RPMI7951 (cell line): ENCODE measurements at regions not wholly inside any gene's neighbourhood (a gene's known extent, or its start where the extent isn't known, plus 50 kb on each side); places are given as distances from the start of the nearest gene placed in this dataset.
A peak's percentile ranks its signal among the peaks of the same experiment; 100 is the strongest.

Experiments
- DNase-seq: peaks from one replicate; pipeline ENCODE4 v3.0.0-alpha.2; 2012; ENCODE audit warnings: low read depth

- DNase-seq, result no peak
Observed at GRCh38 chr11:116698080-116698479, 74.7 kb downstream of the BUD13 start.

- no peak for DNase-seq
Observed at GRCh38 chr11:116697639-116698038, 75.1 kb downstream of the BUD13 start.

GRCh38 chr11:116697011-116697410, 75.8 kb downstream of the BUD13 start:
- no peak for DNase-seq

- DNase-seq, result peak; percentile 39
Observed at GRCh38 chr11:116696381-116696941, 76.3 kb downstream of the BUD13 start.

- DNase-seq, result no peak
Observed at GRCh38 chr11:116695657-116696254, 77.0 kb downstream of the BUD13 start.

GRCh38 chr11:116694815-116695590, 77.8 kb downstream of the BUD13 start:
- no peak for DNase-seq

GRCh38 chr11:116694349-116694725, 78.5 kb downstream of the BUD13 start:
- DNase-seq, result no peak

GRCh38 chr11:116693593-116694348, 79.0 kb downstream of the BUD13 start:
- no peak for DNase-seq

GRCh38 chr11:116693102-116693570, 79.7 kb downstream of the BUD13 start:
- DNase-seq, result no peak

GRCh38 chr11:116692318-116693101, 80.3 kb downstream of the BUD13 start:
- no peak for DNase-seq

GRCh38 chr11:116691771-116692177, 81.0 kb downstream of the BUD13 start:
- DNase-seq, result peak; percentile 17

- DNase-seq, result no peak
Observed at GRCh38 chr11:116690611-116691010, 82.2 kb downstream of the BUD13 start.

GRCh38 chr11:116689413-116690127, 83.2 kb downstream of the BUD13 start:
- no peak for DNase-seq

GRCh38 chr11:116688202-116688540, 84.6 kb downstream of the BUD13 start:
- no peak for DNase-seq

- no peak for DNase-seq
Observed at GRCh38 chr11:116687458-116688201, 85.2 kb downstream of the BUD13 start.

- DNase-seq, result no peak
Observed at GRCh38 chr11:116686866-116687265, 85.9 kb downstream of the BUD13 start.

GRCh38 chr11:116683982-116684381, 88.8 kb downstream of the BUD13 start:
- DNase-seq, result no peak

- no peak for DNase-seq
Observed at GRCh38 chr11:116680349-116681125, 92.2 kb downstream of the BUD13 start.

- no peak for DNase-seq
Observed at GRCh38 chr11:116678887-116679286, 93.9 kb downstream of the BUD13 start.
